ENCODE measurements at regions not wholly inside any gene's neighbourhood (a gene's known extent, or its start where the extent isn't known, plus 50 kb on each side); places are given as distances from the start of the nearest gene placed in this dataset.
A peak's percentile ranks its signal among the peaks of the same experiment; 100 is the strongest.

- DNase-seq (ENCODE audit: low read depth in 2 of 2) = no peak
Measured at GRCh38 chr13:27014406-27015359, 156.9 kb downstream of the USP12 start.

GRCh38 chr13:27012482-27013197, 159.0 kb downstream of the USP12 start:
- DNase-seq (ENCODE audit: low read depth in 2 of 2) = no peak

- DNase-seq (ENCODE audit: low read depth in 2 of 2) = no peak
Measured at GRCh38 chr13:27011661-27012060, 159.9 kb downstream of the USP12 start.

- no peak for DNase-seq (ENCODE audit: low read depth in 2 of 2)
Measured at GRCh38 chr13:27008733-27009132, 162.9 kb downstream of the USP12 start.

GRCh38 chr13:27007166-27007565, 164.4 kb downstream of the USP12 start:
- DNase-seq (ENCODE audit: low read depth in 2 of 2) = no peak

- DNase-seq (ENCODE audit: low read depth in 2 of 2) = no peak
Measured at GRCh38 chr13:27006519-27007161, 165.0 kb downstream of the USP12 start.

- DNase-seq (ENCODE audit: low read depth in 2 of 2) = no peak
Measured at GRCh38 chr13:27005976-27006518, 165.6 kb downstream of the USP12 start.

- peak in 1 of 2 donors; percentile 38 for DNase-seq (ENCODE audit: low read depth in 2 of 2)
Measured at GRCh38 chr13:27005556-27005955, 166.1 kb downstream of the USP12 start.

- no peak for DNase-seq (ENCODE audit: low read depth in 2 of 2)
Measured at GRCh38 chr13:27004866-27005265, 166.7 kb downstream of the USP12 start.

GRCh38 chr13:27004326-27004725, 167.3 kb downstream of the USP12 start:
- no peak for DNase-seq (ENCODE audit: low read depth in 2 of 2)

GRCh38 chr13:27001705-27002104, 169.9 kb downstream of the USP12 start:
- no peak for DNase-seq (ENCODE audit: low read depth in 2 of 2)

- DNase-seq (ENCODE audit: low read depth in 2 of 2) = no peak
Measured at GRCh38 chr13:27000686-27001085, 170.9 kb downstream of the USP12 start.

GRCh38 chr13:26999499-26999898, 172.1 kb downstream of the USP12 start:
- DNase-seq (ENCODE audit: low read depth in 2 of 2) = no peak

GRCh38 chr13:26998292-26998691, 173.3 kb downstream of the USP12 start:
- DNase-seq (ENCODE audit: low read depth in 2 of 2) = no peak

GRCh38 chr13:26996965-26997752, 174.5 kb downstream of the USP12 start:
- no peak for DNase-seq (ENCODE audit: low read depth in 2 of 2)

- no peak for DNase-seq (ENCODE audit: low read depth in 2 of 2)
Measured at GRCh38 chr13:26995159-26995558, 176.5 kb downstream of the USP12 start.

GRCh38 chr13:26993780-26994179, 177.8 kb downstream of the USP12 start:
- no peak for DNase-seq (ENCODE audit: low read depth in 2 of 2)

- no peak for DNase-seq (ENCODE audit: low read depth in 2 of 2)
Measured at GRCh38 chr13:26992951-26993719, 178.5 kb downstream of the USP12 start.

GRCh38 chr13:26991508-26992181, 180.0 kb downstream of the USP12 start:
- peak in 1 of 2 donors; percentile 47 for DNase-seq (ENCODE audit: low read depth in 2 of 2)
